ENCODE measurements at regions not wholly inside any gene's neighbourhood (a gene's known extent, or its start where the extent isn't known, plus 50 kb on each side); places are given as distances from the start of the nearest gene placed in this dataset.

DNA sequence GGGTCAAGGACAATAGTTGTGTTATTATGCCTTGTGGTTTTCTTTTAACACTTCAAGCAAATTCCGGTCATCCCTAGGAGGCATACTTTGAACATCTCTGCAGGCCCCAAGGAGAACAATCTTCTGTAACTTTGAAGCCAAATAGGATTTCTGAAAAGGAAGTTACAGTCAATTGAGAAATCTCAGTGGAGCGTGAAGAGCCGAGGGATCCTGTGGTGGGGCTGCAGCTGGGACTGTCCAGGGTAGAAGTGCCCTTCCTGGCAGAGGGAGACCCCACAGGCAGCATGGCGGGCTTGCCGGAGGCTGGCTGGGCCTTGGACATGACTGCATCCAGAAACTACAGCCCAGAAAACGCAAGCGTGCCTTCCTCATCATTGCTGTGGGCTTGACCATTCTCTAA lies 179.7 kb downstream of the PTPN20 start:
- Mint-ChIP-seq H3K27me3 (ENCODE audit: low read depth) (no peaks in the 10 kb centered on the region), H3K9me3 (no peaks in the 10 kb centered on the region), H3K27ac (no peak overlapping the region), H3K36me3 (ENCODE audit: low read depth) (no peaks in the 10 kb centered on the region), H3K4me3 (no peak overlapping the region), H3K4me1 (ENCODE audit: low read depth) (no peaks in the 10 kb centered on the region)

DNA sequence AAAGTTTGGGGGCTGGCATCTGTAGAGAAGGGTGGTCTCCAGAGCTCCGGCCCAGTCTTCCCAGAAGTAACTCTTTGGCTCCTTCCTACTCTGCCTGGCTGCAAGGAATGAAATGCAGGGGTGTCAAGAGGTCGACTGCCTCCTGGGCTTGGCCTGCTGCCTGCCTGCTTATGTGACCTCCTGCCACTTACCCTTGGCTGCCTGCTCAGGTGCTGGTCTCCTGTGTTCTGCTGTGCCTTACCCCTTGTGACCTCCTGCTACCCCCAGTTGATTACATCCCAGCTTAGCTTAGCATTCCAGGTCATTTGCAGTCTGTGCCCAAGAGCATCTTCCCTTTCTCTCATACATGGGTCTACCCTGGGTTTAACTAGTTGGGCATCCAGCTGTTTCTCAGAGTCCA lies 180.2 kb downstream of the PTPN20 start:
- Mint-ChIP-seq H3K9me3 (no peaks in the 10 kb centered on the region), H3K36me3 (ENCODE audit: low read depth) (no peaks in the 10 kb centered on the region), H3K27ac (no peak overlapping the region), H3K4me3 (no peak overlapping the region), H3K27me3 (ENCODE audit: low read depth) (no peaks in the 10 kb centered on the region), H3K4me1 (ENCODE audit: low read depth) (no peaks in the 10 kb centered on the region)

DNA sequence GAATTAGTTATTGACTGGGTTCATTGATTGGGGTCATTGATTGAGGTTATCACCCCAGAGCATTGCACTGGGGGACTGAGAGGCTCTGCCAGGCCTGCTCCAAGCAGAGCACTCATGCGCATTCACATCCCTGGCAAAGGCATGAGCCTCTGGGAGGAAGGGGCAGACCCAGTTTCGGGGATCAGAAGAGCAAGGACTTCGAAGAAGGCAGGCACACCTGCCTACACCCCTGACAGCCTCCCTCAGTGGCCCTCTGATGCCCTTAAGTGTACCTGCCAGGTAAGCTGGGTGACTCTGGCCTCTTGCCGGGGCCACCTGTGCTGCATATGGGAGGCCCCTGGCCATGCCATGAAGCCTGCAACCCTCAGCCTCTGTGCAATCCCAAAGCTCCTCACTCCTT lies 181.1 kb downstream of the PTPN20 start:
- H3K4me3 Mint-ChIP-seq = no peak overlapping the region
- no peak overlapping the region for H3K27ac Mint-ChIP-seq
- no peaks in the 10 kb centered on the region for H3K9me3 Mint-ChIP-seq

DNA sequence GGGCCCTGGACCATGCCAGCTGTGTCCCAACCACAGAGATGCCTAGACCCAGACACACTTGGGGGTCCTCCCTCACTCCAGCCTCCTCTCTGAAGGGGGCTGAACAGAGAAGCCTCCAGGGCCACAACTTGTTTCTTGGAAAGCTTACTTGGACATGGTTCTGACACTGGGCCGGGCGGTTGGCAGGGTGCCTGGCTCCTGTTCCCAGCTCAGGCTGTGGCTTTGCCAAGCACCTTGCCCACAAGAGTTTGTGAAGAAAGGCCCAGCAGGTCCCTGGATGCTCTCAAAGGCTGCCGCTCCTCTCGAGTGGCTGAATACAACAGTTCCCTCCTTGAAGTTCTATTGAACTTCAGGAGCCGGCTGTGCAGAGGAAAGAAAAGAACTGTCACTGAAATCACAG lies 181.6 kb downstream of the PTPN20 start:
- no peak overlapping the region for H3K4me3 Mint-ChIP-seq
- no peaks in the 10 kb centered on the region for H3K36me3 Mint-ChIP-seq (ENCODE audit: low read depth)
- no peak overlapping the region for H3K27ac Mint-ChIP-seq
- H3K9me3 Mint-ChIP-seq = no peaks in the 10 kb centered on the region
- no peaks in the 10 kb centered on the region for H3K4me1 Mint-ChIP-seq (ENCODE audit: low read depth)
- H3K27me3 Mint-ChIP-seq (ENCODE audit: low read depth) = no peaks in the 10 kb centered on the region

More for the DNA sequence above, 181.1 kb downstream of the PTPN20 start:
- Mint-ChIP-seq H3K36me3 (ENCODE audit: low read depth) (no peaks in the 10 kb centered on the region), H3K27me3 (ENCODE audit: low read depth) (no peaks in the 10 kb centered on the region), H3K4me1 (ENCODE audit: low read depth) (no peaks in the 10 kb centered on the region)

DNA sequence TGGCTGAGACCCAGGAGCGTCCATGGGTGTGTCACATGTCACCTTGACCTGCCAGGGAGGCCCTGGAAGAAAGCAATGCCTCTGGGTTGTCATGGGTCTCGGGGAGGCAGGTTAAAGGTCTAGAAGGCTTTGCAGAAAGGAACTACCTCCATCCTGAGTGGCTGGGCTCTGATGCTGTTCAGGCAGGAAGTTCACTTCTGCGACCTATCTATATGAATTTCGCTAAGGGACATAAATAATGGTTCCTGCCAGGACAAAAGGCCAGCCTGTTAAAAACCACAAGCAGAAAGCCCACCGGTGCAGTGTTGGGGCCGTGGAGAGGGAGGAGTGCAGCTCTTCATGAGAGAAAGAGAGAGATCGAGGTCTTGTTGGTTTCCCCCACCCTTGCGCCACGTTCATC lies 182.9 kb downstream of the PTPN20 start:
- H3K27me3 Mint-ChIP-seq (ENCODE audit: low read depth) = no peaks in the 10 kb centered on the region
- H3K36me3 Mint-ChIP-seq (ENCODE audit: low read depth) = no peaks in the 10 kb centered on the region
- H3K27ac Mint-ChIP-seq = no peak overlapping the region
- no peaks in the 10 kb centered on the region for H3K4me1 Mint-ChIP-seq (ENCODE audit: low read depth)
- H3K9me3 Mint-ChIP-seq = no peaks in the 10 kb centered on the region
- no peak overlapping the region for H3K4me3 Mint-ChIP-seq

DNA sequence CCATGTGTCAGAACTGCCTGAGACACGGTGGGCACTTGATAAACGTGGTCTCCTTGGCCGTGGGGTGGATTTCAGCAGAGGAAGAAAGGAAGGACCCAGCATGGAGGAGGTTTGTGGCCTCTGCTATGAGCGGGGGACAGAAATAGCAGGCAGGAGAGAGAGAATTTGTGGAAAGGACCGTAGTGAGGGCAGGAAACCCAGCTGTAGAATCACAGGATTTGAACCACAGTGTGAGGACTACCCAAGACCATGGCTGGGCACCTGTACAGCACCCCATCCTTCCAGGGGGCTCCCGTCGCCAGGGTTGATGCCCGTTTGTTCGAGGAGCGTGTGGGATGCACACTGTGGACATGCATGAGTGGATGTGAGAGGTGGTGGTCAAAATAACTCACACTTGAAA lies 183.4 kb downstream of the PTPN20 start:
- Mint-ChIP-seq H3K36me3 (ENCODE audit: low read depth) (no peaks in the 10 kb centered on the region), H3K27me3 (ENCODE audit: low read depth) (no peaks in the 10 kb centered on the region), H3K4me1 (ENCODE audit: low read depth) (no peaks in the 10 kb centered on the region), H3K4me3 (no peak overlapping the region), H3K27ac (no peak overlapping the region), H3K9me3 (no peaks in the 10 kb centered on the region)

DNA sequence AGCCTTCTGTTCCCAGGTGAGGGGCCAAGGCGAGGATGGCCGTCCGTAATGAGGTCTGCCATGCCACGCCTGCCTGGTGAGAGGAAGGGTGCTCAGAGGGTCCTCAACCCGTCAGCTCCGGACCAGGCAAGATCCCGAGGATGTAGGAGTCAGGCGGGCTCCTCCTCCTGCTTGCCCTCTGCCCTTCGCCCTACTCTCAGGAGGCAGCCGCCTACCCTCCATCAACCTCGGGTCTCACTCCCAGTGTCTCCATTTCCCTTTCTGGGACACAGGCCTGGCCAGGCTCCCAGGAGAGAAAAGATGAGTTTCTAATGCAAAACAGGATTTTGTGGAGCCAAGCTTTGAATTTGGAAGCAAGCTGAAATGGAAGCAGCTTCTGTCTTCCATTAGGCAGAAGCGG lies 184.0 kb downstream of the PTPN20 start:
- Mint-ChIP-seq H3K36me3 (ENCODE audit: low read depth) (no peaks in the 10 kb centered on the region), H3K27ac (no peak overlapping the region), H3K9me3 (no peaks in the 10 kb centered on the region), H3K27me3 (ENCODE audit: low read depth) (no peaks in the 10 kb centered on the region), H3K4me3 (no peak overlapping the region), H3K4me1 (ENCODE audit: low read depth) (no peaks in the 10 kb centered on the region)

DNA sequence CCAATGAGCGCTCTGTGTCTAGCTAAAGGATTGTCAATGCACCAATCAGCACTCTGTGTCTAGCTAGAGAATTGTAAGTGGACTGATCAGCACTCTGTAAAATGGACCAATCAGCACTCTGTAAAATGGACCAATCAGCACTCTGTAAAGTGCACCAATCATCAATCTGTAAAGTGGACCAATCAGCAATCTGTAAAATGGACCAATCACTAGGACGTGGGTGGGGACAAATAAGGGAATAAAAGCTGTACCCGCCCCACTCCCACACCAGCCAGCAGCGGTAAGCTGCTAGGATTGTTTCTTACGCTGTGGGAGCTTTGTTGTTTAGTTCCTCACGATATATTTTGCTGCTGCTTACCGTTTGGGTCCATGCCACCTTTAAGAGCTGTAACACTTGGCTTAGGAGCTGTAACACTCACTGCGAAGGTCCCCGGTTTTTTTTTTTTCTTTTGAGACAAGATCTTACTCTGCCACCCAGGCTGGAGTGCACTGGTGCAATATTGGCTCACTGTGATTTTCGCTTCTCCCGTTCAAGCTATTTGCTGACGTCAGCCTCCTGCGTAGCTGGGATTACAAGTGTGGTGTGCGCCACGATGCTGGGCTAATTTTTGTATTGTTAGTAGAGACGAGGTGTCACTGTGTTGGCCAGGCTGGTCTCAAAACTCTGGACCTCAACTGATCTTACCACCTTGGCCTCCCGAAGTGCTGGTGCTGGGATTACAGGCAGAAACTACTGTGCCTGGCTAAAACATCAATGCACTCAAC lies 184.8 kb downstream of the PTPN20 start:
- Mint-ChIP-seq H3K27ac (no peak overlapping the region), H3K36me3 (ENCODE audit: low read depth) (no peaks in the 10 kb centered on the region), H3K4me1 (ENCODE audit: low read depth) (no peaks in the 10 kb centered on the region), H3K27me3 (ENCODE audit: low read depth) (no peaks in the 10 kb centered on the region), H3K4me3 (no peak overlapping the region), H3K9me3 (no peaks in the 10 kb centered on the region)

DNA sequence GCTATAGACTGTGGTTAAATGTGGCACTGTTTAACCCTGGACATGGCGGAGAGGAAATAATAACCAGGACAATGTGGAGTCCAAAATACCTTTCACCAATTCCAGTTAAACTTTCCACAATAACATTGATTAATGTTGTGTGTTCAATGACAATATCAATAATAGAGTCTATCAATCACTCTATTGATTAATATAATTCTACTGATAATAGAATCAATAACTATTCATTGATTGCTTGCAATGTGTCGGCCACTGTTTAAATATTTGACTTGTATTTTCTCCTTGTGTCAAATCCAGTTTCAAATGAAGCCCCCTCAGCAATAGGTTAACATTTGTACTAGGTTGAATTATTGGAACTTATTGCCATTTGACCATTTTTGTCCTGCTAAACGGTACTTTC lies 187.0 kb downstream of the PTPN20 start:
- Mint-ChIP-seq H3K4me3 (no peak overlapping the region), H3K9me3 (no peaks in the 10 kb centered on the region), H3K27ac (no peak overlapping the region), H3K36me3 (ENCODE audit: low read depth) (no peaks in the 10 kb centered on the region), H3K27me3 (ENCODE audit: low read depth) (no peaks in the 10 kb centered on the region), H3K4me1 (ENCODE audit: low read depth) (no peaks in the 10 kb centered on the region)

DNA sequence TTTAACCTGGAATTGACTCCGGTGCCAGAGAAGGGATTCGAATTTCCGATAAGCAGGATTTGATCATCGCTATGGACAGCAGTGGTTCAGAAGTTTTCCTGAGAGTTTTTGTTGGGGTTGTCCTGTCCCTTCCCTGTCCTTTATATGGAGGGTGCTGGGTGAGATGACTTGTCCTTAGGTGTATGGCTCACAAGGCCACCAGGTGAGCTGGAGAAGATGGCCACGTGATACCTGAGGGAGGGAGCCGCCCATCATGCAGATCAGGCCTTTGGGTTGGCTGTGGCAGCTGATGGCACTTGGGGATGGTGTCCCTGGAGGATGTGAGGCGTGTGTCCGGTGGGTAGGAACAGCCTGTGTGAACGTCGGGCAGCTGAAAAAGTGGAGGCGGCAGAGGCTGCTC lies 187.7 kb downstream of the PTPN20 start:
- Mint-ChIP-seq H3K36me3 (ENCODE audit: low read depth) (no peaks in the 10 kb centered on the region), H3K27ac (no peak overlapping the region), H3K9me3 (no peaks in the 10 kb centered on the region), H3K4me1 (ENCODE audit: low read depth) (no peaks in the 10 kb centered on the region), H3K4me3 (no peak overlapping the region), H3K27me3 (ENCODE audit: low read depth) (no peaks in the 10 kb centered on the region)

DNA sequence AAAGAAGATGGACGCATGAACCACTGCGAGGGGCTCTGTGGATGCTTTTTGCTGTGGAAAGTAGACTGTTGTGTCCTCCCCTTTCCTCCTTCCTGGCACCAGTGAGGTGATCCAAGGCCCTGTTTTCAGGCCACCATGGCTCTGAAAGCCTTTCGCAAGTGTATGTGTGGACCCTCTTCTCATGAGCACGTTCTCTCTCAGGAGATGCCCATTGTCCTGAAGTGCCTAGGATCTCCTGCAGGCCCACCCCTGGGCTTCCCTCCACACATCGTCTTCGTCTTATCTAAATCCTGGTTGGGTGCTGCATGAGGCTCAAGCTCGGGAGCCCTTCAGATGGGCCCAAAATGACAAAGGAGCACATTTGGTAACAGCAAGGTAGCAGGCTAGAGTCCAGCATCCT lies 188.2 kb downstream of the PTPN20 start:
- no peaks in the 10 kb centered on the region for H3K36me3 Mint-ChIP-seq (ENCODE audit: low read depth)
- H3K9me3 Mint-ChIP-seq = no peaks in the 10 kb centered on the region
- no peaks in the 10 kb centered on the region for H3K27me3 Mint-ChIP-seq (ENCODE audit: low read depth)
- H3K27ac Mint-ChIP-seq = no peak overlapping the region
- no peaks in the 10 kb centered on the region for H3K4me1 Mint-ChIP-seq (ENCODE audit: low read depth)
- H3K4me3 Mint-ChIP-seq = no peak overlapping the region

DNA sequence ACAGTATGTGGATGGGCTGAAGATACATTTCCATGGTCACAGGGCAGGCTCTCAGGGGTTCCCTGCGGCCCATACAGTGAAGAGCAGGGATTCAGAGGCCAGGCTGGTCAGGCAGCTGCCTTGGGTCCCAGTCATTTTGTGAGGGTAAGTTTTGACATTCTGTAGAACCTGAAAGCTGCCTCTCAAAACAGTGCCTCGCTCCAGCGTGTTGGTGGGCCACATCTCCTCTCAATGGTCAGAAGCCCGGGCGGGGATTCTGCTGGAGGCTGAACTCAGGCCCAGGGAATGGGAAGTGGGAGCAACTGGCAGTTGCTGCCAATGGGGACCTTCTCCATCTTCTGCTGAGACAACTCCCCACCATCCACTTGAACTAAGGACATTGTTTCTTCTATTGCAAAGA lies 190.0 kb downstream of the PTPN20 start:
- Mint-ChIP-seq H3K9me3 (no peaks in the 10 kb centered on the region), H3K36me3 (ENCODE audit: low read depth) (no peaks in the 10 kb centered on the region), H3K4me1 (ENCODE audit: low read depth) (no peaks in the 10 kb centered on the region), H3K27me3 (ENCODE audit: low read depth) (no peaks in the 10 kb centered on the region), H3K4me3 (no peak overlapping the region), H3K27ac (no peak overlapping the region)

DNA sequence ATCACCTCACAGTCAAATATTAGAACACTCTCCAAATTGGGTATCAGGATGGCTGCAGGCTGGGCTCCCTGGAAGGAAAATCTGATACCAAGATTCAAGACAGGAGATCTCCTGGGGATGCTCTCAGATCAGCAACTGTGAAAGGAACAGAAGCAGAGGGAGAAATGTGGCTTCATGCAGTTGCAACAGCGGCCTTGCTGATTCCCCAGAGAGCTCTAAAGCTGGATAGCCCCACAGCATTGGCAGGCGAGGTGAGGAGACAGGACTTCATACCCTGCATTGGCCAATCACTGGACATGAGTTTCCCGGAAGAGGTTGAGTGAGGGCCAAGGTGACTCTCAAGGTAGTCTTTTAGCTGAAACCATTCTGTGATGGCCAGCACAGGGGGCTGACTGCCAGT lies 190.6 kb downstream of the PTPN20 start:
- H3K36me3 Mint-ChIP-seq (ENCODE audit: low read depth) = no peaks in the 10 kb centered on the region
- H3K4me1 Mint-ChIP-seq (ENCODE audit: low read depth) = no peaks in the 10 kb centered on the region

DNA sequence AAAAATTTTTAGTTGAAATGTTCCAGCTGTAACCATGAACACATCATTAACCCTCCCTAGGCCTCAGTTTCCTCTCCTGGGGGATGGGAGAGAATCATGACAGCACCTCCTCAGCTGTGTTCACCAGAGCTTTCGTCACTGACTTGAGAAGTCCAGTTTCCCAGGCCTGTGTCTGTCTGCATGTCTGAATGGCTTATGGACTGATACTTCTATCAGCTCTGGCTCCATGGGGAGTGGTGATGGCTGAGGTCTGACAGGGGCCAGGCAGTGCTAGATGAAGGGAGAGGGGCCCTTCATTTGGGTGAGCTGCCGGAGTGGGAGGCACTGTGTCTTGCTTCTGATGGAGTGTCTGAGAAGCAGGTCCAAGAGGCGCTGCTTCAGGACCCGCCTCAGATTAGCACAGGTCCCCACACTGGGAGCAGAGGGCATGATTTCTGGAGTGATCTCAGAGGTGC lies 192.9 kb downstream of the PTPN20 start:
- H3K4me1 Mint-ChIP-seq (ENCODE audit: low read depth) = no peaks in the 10 kb centered on the region
- H3K27ac Mint-ChIP-seq = no peak overlapping the region

More for the DNA sequence above, 190.6 kb downstream of the PTPN20 start:
- H3K9me3 Mint-ChIP-seq = no peaks in the 10 kb centered on the region
- H3K27me3 Mint-ChIP-seq (ENCODE audit: low read depth) = no peaks in the 10 kb centered on the region
- no peak overlapping the region for H3K4me3 Mint-ChIP-seq
- H3K27ac Mint-ChIP-seq = no peak overlapping the region

DNA sequence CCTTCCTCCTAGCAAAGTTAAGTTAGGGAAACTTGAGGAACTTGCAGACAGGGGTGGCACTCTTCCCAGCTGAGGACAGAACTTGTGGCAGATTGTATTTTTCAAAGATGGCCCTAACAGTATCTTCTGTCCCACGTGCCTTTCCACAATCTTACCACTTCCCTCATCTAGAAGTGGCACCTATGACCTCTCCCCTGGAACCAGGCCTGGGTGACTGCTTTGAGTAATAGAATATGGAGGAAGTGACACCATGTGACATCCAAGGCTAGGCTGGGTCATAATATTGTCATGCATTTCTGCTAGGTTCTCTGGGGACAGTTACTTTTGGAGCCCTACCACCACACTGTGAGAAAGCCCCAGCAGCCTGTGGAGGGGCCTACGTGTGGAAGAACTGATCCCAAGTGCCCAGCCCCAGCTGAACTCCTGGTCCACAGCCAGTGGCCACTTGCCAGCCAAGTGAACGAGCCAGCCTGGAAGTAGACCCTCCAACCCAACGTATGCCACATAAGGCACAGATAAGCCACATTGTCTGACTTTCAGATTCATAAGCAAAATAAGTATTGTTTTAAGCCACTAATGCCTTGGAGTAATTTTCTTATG lies 193.7 kb downstream of the PTPN20 start:
- Mint-ChIP-seq H3K4me3 (no peak overlapping the region), H3K27me3 (ENCODE audit: low read depth) (no peaks in the 10 kb centered on the region), H3K27ac (no peak overlapping the region), H3K36me3 (ENCODE audit: low read depth) (no peaks in the 10 kb centered on the region), H3K4me1 (ENCODE audit: low read depth) (no peaks in the 10 kb centered on the region), H3K9me3 (no peaks in the 10 kb centered on the region)

More for the DNA sequence above, 192.9 kb downstream of the PTPN20 start:
- H3K4me3 Mint-ChIP-seq = no peak overlapping the region
- no peaks in the 10 kb centered on the region for H3K9me3 Mint-ChIP-seq
- H3K27me3 Mint-ChIP-seq (ENCODE audit: low read depth) = no peaks in the 10 kb centered on the region
- no peaks in the 10 kb centered on the region for H3K36me3 Mint-ChIP-seq (ENCODE audit: low read depth)

Data from T-helper 1 cell treated with Interleukin-12 subunit alpha and Interleukin-12 subunit beta and Interleukin-4 antibody, amounts not matched to agents 30 μg/mL and 1 μg/mL, for 36 hours (primary cell).